CD4-positive, alpha-beta T cell treated with Interleukin-2 at 100 ng/mL for 4 hours (primary cell): ENCODE measurements at regions not wholly inside any gene's neighbourhood (a gene's known extent, or its start where the extent isn't known, plus 50 kb on each side); places are given as distances from the start of the nearest gene placed in this dataset.

Experiments
- DNase-seq: peaks from one replicate; pipeline ENCODE4 v3.0.0-alpha.2; 2020; ENCODE audit warnings: low spot score

DNA sequence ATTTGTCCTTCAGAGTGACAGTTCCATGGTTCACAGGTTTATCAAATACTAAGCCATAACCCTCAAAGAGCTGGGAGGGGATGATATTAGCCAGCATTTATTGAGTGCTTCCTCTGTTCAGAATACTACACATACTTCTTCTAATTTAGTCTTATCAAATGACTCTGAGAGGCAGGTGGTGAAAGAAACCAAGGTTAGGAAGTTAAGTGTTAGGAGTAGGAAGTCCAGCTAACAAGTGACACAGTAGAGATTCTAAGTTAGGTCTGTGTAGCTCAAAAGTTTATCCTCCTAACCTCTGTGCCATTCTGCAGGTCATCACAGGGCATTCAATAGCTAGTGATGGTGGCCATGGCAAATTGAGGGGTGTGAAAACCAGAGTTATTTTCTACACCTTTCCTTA lies 198.3 kb upstream of the MID1 start:
- no peak for DNase-seq

DNA sequence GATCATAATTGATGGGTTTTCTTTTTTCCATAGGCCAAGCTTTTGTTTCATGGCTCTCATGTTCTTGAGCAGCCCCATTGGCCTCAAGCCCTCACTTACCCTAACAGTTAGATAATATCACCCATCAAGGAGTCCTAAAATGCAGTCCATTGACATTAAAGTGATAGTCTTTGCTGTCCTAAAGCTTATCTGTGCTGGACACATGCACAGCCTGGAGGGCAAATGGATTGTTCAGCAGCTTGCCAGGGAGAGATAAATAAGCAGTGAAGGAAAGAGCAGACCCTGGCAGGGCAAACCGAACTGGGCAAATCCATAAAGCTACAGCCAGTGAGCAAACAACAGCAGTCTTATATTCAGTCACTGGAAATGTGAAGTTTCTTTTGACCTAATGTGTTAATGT lies 199.6 kb upstream of the MID1 start:
- no peak for DNase-seq

DNA sequence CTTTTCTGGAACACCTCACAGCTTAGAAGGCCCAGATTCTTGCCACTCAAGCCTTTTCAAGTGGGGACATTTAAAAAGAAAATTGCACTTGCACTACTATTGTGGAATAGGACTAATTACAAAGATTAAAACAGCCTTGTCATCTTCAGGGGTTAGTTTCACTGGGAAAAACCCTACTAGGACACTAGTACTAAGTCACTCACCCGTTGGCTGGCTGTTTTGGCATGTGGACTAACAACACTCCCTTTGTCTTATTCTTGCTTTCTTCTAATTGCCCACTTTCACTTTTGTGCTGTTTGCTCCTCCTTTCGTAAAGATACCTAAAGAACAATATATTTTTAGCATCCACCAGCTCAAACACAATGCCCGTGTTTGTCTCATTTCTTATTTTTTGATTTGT lies 200.9 kb upstream of the MID1 start:
- DNase-seq: no peak

DNA sequence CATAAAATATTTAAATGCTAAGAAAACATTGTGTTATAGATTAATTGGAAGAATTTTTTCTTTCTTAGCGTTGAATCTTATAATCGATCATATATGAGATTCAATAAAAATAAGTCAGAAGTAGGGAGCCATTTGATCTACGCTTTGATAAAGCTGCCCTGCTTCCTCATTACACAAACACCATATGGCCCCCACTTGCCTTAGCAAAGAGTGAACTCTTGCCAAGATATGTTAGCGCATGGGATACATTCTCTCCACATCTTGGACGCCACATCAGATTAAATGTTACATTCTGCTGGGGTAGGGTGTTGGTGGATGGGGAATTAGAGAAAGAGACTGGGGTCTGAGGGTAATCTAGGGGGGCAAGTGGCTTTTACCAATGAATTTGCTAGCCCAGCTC lies 207.7 kb upstream of the MID1 start:
- no peak for DNase-seq

DNA sequence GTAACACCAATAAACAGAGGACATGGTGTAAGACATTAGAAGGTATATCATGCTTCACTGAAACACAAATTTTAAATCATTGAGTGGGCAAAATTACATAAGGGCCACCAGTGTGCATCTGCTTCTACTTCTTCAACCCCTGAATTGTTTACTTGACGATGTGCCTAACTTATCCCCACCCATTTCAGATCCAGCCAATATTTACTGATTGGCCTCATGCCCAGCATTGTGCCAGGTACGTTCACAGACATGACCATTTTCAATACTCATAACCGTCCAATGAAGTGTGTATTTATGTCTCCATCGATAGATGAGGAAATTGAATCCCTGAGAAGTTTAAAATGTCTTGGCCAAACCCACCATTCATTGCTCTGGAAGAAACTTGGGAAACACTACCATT lies 208.3 kb upstream of the MID1 start:
- no peak for DNase-seq

DNA sequence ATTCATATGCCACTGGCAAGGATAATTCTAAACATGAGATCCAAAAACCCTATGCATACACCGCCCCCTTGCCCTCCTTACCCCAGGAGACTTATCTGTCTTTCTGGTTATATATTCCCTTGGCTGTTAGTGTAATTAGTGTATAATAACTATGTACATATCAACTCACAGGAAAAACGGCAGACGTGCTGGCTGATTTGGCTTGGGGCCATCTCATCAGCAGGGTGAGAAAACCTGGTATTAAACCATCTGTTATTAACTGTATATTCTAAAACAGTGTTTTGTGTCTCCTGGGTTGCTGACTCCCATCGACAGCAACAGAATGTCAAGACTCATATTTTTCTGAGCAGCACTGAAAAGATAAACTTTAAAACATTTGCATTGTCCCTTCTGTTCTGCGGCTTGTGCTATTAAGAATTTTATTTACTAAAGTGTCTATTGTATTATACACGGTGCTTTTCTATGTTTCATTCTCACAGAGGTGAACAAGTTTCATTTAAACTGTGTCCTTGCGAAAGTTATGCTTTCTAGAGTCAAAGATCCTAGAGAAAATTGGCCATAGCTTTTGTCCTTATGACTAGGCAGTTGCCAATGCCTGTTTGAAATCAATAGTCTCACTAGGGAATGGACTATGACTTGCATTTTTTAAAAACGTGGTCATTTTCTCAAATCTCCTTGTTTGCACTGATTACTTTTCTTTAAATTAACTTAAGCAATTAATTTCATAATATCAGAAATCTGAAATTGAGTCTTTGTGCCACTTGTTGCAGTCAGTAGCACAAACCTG lies 211.5 kb upstream of the MID1 start:
- no peak for DNase-seq

DNA sequence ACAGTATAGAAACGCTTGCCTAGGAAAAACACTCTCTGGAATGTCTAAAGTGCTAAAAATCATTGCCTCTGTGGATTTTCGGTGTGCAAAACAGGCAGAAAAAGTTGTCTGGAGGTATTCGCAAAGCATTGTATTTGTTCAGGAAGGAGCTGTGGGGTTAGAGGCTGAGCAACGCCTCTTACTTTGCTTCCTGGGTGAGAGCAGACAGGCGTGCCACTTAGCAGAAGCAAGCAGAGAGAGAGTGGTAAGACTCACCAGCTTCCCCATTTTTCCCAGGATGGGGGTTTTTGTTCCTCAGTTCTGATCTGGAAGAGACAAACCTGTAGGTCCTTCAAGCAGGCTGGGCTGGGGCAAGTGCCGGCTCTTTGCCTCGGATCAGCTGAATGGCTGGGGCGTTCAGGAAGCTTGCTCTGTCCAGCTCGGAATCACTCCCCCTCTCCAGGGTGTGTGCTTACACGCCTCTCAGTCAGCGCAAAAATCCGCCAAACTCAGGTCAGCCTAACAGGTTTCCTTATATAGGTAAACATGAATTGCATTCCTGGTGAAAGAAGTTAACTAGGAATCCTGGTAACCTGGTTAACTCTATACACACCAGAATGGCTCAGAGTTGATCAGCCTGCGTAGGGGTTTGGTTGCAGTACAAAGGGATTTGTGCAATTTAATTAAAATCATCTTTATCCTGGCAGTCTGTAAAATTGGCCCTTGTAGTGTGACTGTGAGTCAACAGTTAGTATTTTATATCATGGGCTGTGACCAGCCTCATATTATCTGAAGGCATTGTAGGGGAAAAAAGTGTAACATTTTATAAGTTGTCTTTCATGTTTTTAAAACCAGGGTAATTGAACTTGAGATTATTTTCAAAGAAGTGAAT lies 213.1 kb upstream of the MID1 start:
- DNase-seq: no peak

DNA sequence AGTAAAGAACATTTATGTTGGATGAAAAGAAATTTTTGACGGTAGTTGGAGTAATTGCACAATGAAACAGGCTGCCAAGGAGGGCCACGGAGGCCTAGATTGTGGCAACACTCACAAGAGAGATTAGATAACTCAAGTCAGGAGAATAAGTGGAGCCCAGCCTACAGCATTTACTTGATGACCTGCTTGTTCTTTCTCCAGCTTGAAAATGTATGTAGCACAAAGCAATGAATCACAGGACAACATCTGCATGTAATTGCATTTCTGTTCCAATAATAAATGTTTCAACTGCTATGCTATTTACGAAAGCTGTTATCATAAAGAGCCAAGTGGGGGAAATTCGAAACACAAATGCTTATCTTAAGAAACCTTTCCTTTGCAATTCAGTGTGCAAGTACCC lies 221.2 kb upstream of the MID1 start:
- no peak for DNase-seq

DNA sequence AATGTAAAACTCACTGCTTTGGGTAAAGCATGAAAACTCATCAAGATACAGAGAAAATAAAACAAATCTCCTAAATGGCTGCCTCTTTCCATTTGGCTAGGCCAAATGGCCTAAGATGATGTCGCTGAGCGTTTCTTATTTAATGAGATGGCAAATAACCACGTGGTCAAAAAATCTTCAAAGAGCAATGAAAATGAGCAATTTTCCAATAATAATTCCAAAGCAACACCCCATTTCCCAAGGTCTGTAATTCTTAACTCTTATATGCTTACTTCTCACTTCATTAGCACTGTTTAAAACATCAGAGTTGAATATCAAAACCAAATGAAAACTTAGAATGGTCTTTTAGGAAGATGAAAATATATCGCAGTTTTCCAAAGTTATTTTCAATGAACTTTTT lies 222.3 kb upstream of the MID1 start:
- DNase-seq: no peak

DNA sequence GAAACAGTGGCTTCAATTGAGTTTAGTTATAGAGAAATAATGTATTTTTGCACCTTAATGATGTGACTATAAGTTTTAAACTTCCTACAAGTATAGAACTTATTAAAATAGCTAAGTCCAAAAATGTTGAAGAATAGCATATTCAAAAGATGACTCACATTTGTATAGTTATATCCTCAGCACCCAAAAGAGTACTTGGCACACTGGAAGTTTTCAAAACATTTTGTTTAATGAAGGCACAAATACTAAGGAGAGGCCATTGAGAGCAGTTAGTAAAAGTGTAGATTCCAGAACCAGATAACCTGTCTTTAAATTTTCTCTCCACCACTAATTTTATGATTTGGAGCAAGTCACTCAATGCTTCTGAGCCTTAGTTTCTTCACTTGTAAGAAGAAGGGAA lies 226.9 kb upstream of the MID1 start:
- DNase-seq: no peak

DNA sequence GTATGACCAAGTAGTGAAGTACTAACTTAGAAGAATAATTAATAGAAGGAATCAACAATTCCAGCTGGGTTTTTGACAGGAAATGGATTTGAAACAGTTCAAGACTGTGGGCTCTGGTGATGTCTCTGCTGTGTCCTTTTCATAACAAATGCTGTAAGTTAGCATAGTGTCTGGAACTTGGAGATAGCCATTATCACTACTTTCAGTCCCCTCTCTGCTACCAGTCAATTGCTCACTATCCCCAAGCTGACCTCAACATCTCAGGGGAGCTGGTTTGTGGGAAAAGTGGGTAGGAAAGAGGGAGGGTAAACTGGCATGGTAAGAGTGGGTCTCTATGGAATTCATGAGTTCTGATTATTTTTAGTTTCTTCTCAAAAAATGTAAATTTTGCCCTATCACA lies 231.4 kb upstream of the MID1 start:
- no peak for DNase-seq

DNA sequence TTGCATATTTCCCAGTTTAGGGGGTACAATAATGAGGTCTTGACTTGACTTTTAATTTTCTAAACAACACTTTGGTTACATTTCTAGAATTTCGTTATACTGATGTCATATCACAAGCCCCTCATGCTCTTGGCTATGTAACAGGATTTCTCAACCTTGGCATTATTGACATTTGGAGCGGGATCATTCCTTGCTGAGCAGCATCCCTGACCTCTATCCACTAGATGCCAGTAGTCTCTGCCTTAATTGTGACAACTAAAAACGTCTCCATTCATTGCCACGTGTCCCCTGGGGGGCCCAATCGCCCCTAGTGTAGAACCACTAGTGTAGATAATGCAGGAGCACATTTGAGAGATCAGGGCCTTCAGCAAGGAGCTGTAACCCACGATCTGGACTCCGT lies 234.2 kb upstream of the MID1 start:
- DNase-seq: no peak

DNA sequence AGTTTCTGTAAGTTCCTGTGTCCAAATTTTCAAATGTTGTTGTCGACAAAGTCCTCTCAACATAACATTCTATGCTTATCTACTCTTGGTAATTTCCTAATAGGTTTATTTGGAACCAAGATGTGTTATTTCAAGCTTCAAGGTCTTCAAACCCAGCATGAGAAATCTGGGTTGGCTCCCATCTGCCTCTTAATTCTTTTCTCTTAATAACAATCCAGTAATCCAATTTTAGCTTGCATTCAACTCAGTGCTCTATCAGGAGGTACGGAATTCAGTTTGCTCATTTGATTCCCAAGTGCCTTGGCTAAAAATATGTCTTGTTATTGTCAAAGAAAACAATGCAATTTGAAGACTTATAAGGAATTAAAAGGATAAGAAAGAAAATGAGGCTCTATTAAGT lies 235.5 kb upstream of the MID1 start:
- no peak for DNase-seq

DNA sequence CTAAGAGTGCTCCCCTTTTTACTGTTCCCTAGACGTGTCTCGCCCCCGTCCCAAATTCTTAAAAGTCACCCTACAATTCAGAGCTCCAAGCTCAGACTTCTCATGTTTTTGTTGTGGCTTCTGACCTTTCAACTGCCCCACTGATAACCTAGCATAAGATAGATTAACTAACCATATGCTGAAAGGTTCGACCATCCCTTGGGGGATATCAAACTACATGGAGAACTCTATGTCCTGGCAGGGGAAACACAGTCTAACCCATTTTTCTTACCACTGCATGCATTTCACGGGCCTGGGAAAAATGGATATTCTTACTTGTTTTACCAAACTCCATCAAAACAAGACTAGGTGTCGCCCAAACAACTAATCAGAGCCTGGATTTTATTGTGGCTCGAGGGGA lies 236.4 kb upstream of the MID1 start:
- no peak for DNase-seq

DNA sequence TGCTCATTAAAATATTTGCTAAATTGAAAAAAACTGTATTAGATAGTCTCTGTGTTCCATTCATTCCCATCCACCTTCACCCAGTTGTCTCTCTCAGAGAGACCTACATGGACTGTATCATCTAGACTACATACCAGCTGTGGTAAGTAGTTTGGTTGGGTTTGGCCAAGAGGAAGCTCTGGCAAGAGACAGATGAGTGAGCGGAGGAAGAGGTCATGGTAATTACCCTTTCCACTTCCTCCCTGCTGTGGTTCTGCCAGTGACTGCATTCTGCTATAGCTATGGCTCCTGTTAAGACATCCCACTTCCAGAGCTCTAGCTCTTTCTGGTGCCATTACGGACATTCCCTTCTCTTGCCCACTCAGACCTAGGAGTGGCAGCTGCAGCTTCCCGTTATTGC lies 239.0 kb upstream of the MID1 start:
- DNase-seq: no peak

DNA sequence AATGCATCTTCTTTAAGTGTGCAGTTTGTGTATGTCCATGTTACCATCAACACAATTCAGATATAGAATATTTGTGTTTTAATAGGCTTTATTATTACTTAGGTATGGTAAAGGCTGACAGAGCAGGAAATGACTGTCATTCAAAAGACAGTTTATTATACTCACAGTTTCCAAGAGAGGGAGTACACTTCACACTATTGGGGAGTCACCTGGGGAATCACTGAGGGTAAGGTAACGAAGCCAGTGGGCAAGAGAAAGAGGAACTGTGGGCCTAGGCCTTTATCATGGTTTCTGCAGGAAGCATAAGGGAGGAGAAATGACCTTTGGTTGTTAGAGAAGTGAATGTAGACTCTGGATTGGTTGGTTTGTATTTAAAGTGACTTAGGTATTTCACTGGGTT lies 235.1 kb upstream of the HCCS start:
- DNase-seq: no peak

DNA sequence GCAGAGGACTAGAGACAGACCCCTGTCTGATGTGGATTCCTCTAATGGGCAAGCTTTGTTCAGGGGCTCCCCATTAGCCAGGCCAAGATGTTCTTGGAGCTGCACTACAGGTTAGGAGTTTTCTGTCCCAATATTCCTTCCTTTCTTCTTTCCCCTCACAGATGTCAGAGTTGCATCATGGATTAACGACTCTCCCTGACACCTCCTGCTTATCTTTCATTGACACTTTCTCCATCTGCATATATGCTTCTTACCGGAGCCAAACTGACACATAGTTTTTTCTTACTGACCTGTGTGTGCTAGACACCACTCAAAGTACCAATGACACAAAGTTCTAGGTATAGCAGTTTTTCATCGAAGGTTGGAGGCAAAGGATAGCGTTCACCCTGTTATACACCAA lies 228.6 kb upstream of the HCCS start:
- no peak for DNase-seq

DNA sequence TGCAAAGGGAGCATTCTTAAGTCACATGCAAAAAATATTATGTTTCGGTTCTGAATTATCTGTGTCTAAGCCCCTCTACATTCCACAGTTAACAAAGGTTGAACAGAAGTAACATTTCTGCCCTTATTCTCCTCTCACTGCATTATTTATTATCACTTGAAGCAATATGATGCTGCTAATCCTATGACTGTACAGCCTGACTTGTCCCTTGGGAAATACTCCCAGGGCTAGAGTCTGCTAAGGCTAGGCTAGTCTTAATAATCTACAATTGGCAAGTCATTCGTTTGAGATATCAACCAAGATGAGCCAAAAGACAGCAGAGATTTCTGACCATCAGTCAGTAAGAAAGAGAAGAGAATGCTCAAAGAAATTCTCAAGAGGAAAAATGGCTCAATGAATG lies 226.9 kb upstream of the HCCS start:
- no peak for DNase-seq

DNA sequence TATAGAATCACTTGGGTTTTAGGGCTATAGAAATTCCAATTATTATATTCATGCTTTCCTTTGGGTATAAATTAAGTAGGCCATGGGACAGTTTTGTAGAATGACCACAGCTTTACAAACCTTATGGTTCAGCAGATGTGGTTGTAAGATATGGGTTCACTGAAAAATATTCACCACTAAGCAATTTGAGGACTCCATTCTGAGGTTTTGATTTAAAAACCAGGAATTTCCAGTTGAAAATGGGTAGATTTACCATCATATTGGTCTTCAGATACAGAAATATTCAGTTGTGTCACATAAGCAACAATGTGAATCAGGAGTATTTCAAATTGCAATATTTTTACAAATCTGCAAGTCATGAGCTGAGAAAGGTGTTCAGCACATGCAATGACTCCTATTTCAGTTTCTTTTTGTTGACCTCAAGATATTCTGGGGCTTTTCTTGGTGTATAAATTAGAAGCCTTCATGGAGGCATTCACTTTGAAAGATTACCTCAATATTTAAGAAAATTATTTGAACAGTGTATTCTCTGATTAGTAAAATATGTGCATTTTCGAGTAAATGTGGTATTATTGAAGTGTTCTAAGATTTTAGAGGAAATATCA lies 218.4 kb upstream of the HCCS start:
- no peak for DNase-seq

DNA sequence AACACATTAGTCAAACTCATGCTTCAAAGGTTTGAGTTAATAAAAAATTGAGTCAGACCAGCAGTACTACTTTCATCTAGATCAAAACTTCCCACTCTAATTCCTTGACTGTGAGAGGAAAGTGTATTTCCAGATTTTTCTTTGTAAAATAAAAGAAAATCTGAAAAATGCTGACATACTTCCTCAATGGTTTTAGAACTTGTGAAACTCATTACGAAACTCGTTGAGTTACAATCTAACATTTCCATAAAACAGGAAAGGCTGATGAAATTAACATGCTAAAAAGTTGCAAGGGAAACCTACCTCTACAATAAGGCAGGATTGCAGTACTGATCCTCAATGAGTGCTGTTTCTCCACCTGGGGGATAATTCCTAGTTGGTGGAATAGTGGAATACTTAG lies 217.8 kb upstream of the HCCS start:
- DNase-seq: no peak

DNA sequence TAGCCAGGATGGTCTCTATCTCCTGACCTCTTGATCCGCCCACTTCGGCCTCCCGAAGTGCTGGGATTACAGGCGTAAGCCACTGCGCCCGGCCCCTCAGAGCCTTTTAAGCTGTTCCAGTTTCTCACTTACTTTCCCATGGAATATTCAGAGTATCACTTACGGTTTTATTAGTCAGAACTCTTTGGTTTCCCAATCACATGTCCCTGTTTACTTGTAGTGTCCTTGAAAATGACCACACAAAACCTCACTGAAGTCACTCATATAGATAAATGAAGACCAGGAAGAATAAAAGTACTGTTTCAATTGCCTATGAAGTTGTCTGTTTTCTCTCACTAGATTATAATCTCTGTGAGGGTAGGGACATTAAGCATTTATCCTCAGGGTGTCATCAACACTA lies 217.2 kb upstream of the HCCS start:
- no peak for DNase-seq

DNA sequence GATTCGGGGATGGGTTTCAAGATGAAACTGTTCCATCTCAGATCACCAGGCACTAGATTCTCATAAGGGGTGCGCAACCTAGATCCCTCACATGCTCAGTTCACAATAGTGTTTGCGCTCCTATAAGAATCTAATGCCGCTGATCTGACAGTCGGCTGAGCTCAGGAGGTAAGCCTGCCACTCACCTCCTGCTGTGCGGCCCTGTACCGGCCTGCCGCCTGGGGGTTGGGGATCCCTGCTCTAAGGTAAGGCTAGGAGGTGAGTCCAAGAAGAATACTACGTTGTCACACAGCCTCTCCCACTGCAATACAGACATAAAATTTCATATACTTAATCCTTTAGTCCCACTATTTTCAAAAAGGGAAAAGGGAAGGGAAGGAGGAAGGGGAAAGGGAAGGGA lies 213.4 kb upstream of the HCCS start:
- no peak for DNase-seq

DNA sequence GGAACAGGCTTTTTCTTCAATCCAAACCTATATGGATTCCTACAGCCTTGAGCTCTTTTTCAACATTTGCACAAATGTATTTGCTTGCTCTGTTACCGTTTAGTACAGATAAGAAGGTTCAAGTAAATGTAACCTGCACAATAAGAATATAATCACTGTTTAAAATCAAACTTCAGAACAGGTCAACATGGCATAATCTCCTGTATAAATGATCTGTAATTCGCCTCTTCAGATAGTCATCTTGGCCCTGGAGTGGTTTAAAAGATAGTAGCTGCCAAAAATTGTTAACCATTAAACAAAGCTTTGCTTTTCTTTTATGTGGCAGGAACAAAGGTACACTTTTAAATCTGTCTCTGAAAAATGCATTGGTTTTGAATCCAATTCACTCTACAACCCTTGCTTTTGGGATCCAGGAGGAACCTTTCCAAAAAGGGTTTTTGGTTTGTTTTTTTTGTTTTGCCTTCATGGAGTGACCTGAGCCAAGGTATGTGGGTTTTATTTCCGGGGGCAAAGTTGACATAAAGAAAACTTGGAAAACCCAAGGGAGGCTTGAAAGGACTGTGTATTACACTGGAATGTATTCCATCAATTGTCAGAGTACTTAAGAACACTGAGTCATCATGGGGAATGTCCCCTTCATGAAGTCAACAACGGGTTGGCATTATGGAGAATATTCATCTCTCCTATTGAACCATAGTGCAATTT lies 210.4 kb upstream of the HCCS start:
- DNase-seq: no peak
